Stimulated activated naive CD8-positive, alpha-beta T cell treated with anti-CD3 and anti-CD28 coated beads, Interleukin-15, Interleukin-2, amounts not matched to agents 100 ng/mL and 50 ng/mL, for 24 hours (primary cell): ENCODE measurements at regions not wholly inside any gene's neighbourhood (a gene's known extent, or its start where the extent isn't known, plus 50 kb on each side); places are given as distances from the start of the nearest gene placed in this dataset.

ENCODE experiments used
- H3K27ac Mint-ChIP-seq: one replicate; pipeline ENCODE4 v1.8.0; 2021; ENCODE audit warnings: mild to moderate bottlenecking, mixed read lengths
- H3K27me3 Mint-ChIP-seq: one replicate; pipeline ENCODE4 v1.8.0; 2021; ENCODE audit warnings: mixed read lengths
- H3K36me3 Mint-ChIP-seq: one replicate; pipeline ENCODE4 v1.8.0; 2021; ENCODE audit warnings: low read depth, mixed read lengths
- H3K4me1 Mint-ChIP-seq: one replicate; pipeline ENCODE4 v1.8.0; 2021; ENCODE audit warnings: low read depth, mixed read lengths
- H3K4me3 Mint-ChIP-seq: one replicate; pipeline ENCODE4 v1.8.0; 2021; ENCODE audit warnings: mild to moderate bottlenecking, mixed read lengths
- H3K9me3 Mint-ChIP-seq: one replicate; pipeline ENCODE4 v1.8.0; 2021; ENCODE audit warnings: mixed read lengths

GRCh38 chr2:5803547-5803946, 111.4 kb downstream of the SOX11 start:
- H3K36me3 Mint-ChIP-seq, result no peaks in the 10 kb centered on the region
- H3K27me3 Mint-ChIP-seq, result no peaks in the 10 kb centered on the region
- H3K4me3 Mint-ChIP-seq, result no peak overlapping the region
- H3K9me3 Mint-ChIP-seq, result peaks cover 8% of the 10 kb centered on the region
- no peaks in the 10 kb centered on the region for H3K4me1 Mint-ChIP-seq
- no peak overlapping the region for H3K27ac Mint-ChIP-seq

GRCh38 chr2:5818961-5819600, 126.9 kb downstream of the SOX11 start:
- no peak overlapping the region for H3K27ac Mint-ChIP-seq
- H3K4me3 Mint-ChIP-seq, result no peak overlapping the region
- H3K4me1 Mint-ChIP-seq, result no peaks in the 10 kb centered on the region
- H3K36me3 Mint-ChIP-seq, result no peaks in the 10 kb centered on the region
- no peaks in the 10 kb centered on the region for H3K27me3 Mint-ChIP-seq
- peaks cover 4% of the 10 kb centered on the region for H3K9me3 Mint-ChIP-seq

GRCh38 chr2:5824126-5824525, 131.9 kb downstream of the SOX11 start:
- H3K27me3 Mint-ChIP-seq, result no peaks in the 10 kb centered on the region
- H3K36me3 Mint-ChIP-seq, result no peaks in the 10 kb centered on the region
- no peaks in the 10 kb centered on the region for H3K4me1 Mint-ChIP-seq
- H3K27ac Mint-ChIP-seq, result no peak overlapping the region
- no peak overlapping the region for H3K4me3 Mint-ChIP-seq
- peaks cover 7% of the 10 kb centered on the region for H3K9me3 Mint-ChIP-seq

- Mint-ChIP-seq H3K27me3 (no peaks in the 10 kb centered on the region), H3K36me3 (no peaks in the 10 kb centered on the region), H3K4me3 (no peak overlapping the region), H3K27ac (no peak overlapping the region), H3K4me1 (no peaks in the 10 kb centered on the region), H3K9me3 (peaks cover 11% of the 10 kb centered on the region)
Measured at GRCh38 chr2:5825686-5826085, 133.5 kb downstream of the SOX11 start.

- H3K4me3 Mint-ChIP-seq, result no peak overlapping the region
- H3K9me3 Mint-ChIP-seq, result peaks cover 11% of the 10 kb centered on the region
- H3K36me3 Mint-ChIP-seq, result no peaks in the 10 kb centered on the region
- no peaks in the 10 kb centered on the region for H3K27me3 Mint-ChIP-seq
- no peak overlapping the region for H3K27ac Mint-ChIP-seq
- H3K4me1 Mint-ChIP-seq, result no peaks in the 10 kb centered on the region
Measured at GRCh38 chr2:5826979-5827655, 134.9 kb downstream of the SOX11 start.

GRCh38 chr2:5834501-5834900, 142.3 kb downstream of the SOX11 start:
- peaks cover 4% of the 10 kb centered on the region for H3K9me3 Mint-ChIP-seq
- H3K4me3 Mint-ChIP-seq, result no peak overlapping the region
- no peak overlapping the region for H3K27ac Mint-ChIP-seq
- no peaks in the 10 kb centered on the region for H3K27me3 Mint-ChIP-seq
- no peaks in the 10 kb centered on the region for H3K4me1 Mint-ChIP-seq
- H3K36me3 Mint-ChIP-seq, result no peaks in the 10 kb centered on the region

GRCh38 chr2:5839550-5839949, 147.4 kb downstream of the SOX11 start:
- no peak overlapping the region for H3K4me3 Mint-ChIP-seq
- H3K9me3 Mint-ChIP-seq, result no peaks in the 10 kb centered on the region
- no peak overlapping the region for H3K27ac Mint-ChIP-seq
- no peaks in the 10 kb centered on the region for H3K4me1 Mint-ChIP-seq
- H3K27me3 Mint-ChIP-seq, result no peaks in the 10 kb centered on the region
- no peaks in the 10 kb centered on the region for H3K36me3 Mint-ChIP-seq

- H3K4me1 Mint-ChIP-seq, result no peaks in the 10 kb centered on the region
- H3K4me3 Mint-ChIP-seq, result no peak overlapping the region
- H3K27ac Mint-ChIP-seq, result no peak overlapping the region
- H3K27me3 Mint-ChIP-seq, result no peaks in the 10 kb centered on the region
- no peaks in the 10 kb centered on the region for H3K9me3 Mint-ChIP-seq
- H3K36me3 Mint-ChIP-seq, result no peaks in the 10 kb centered on the region
Measured at GRCh38 chr2:5841126-5841525, 148.9 kb downstream of the SOX11 start.

- no peaks in the 10 kb centered on the region for H3K9me3 Mint-ChIP-seq
- H3K27ac Mint-ChIP-seq, result no peak overlapping the region
- H3K4me3 Mint-ChIP-seq, result no peak overlapping the region
- no peaks in the 10 kb centered on the region for H3K27me3 Mint-ChIP-seq
- no peaks in the 10 kb centered on the region for H3K36me3 Mint-ChIP-seq
- no peaks in the 10 kb centered on the region for H3K4me1 Mint-ChIP-seq
Measured at GRCh38 chr2:5842326-5842725, 150.1 kb downstream of the SOX11 start.

GRCh38 chr2:5845798-5846330, 153.7 kb downstream of the SOX11 start:
- Mint-ChIP-seq H3K4me1 (no peaks in the 10 kb centered on the region), H3K27me3 (no peaks in the 10 kb centered on the region), H3K27ac (no peak overlapping the region), H3K36me3 (no peaks in the 10 kb centered on the region), H3K4me3 (no peak overlapping the region), H3K9me3 (no peaks in the 10 kb centered on the region)

GRCh38 chr2:5846881-5847280, 154.7 kb downstream of the SOX11 start:
- Mint-ChIP-seq H3K4me3 (no peak overlapping the region), H3K27me3 (no peaks in the 10 kb centered on the region), H3K36me3 (no peaks in the 10 kb centered on the region), H3K27ac (no peak overlapping the region), H3K4me1 (no peaks in the 10 kb centered on the region), H3K9me3 (no peaks in the 10 kb centered on the region)

- no peaks in the 10 kb centered on the region for H3K9me3 Mint-ChIP-seq
- no peak overlapping the region for H3K27ac Mint-ChIP-seq
- H3K27me3 Mint-ChIP-seq, result no peaks in the 10 kb centered on the region
- H3K36me3 Mint-ChIP-seq, result no peaks in the 10 kb centered on the region
- no peaks in the 10 kb centered on the region for H3K4me1 Mint-ChIP-seq
- H3K4me3 Mint-ChIP-seq, result no peak overlapping the region
Measured at GRCh38 chr2:5849562-5849961, 157.4 kb downstream of the SOX11 start.

- Mint-ChIP-seq H3K9me3 (peaks cover 8% of the 10 kb centered on the region), H3K27ac (no peak overlapping the region), H3K4me1 (no peaks in the 10 kb centered on the region), H3K27me3 (no peaks in the 10 kb centered on the region), H3K4me3 (no peak overlapping the region), H3K36me3 (no peaks in the 10 kb centered on the region)
Measured at GRCh38 chr2:5851410-5851809, 159.2 kb downstream of the SOX11 start.

GRCh38 chr2:5854797-5855196, 162.6 kb downstream of the SOX11 start:
- H3K9me3 Mint-ChIP-seq, result peaks cover 15% of the 10 kb centered on the region
- H3K4me3 Mint-ChIP-seq, result no peak overlapping the region
- no peaks in the 10 kb centered on the region for H3K4me1 Mint-ChIP-seq
- no peaks in the 10 kb centered on the region for H3K36me3 Mint-ChIP-seq
- no peak overlapping the region for H3K27ac Mint-ChIP-seq
- H3K27me3 Mint-ChIP-seq, result no peaks in the 10 kb centered on the region

- no peak overlapping the region for H3K4me3 Mint-ChIP-seq
- no peaks in the 10 kb centered on the region for H3K36me3 Mint-ChIP-seq
- no peaks in the 10 kb centered on the region for H3K4me1 Mint-ChIP-seq
- peaks cover 7% of the 10 kb centered on the region for H3K9me3 Mint-ChIP-seq
- H3K27me3 Mint-ChIP-seq, result no peaks in the 10 kb centered on the region
- H3K27ac Mint-ChIP-seq, result no peak overlapping the region
Measured at GRCh38 chr2:5867056-5867455, 174.9 kb downstream of the SOX11 start.

GRCh38 chr2:5868931-5869330, 176.7 kb downstream of the SOX11 start:
- Mint-ChIP-seq H3K36me3 (no peaks in the 10 kb centered on the region), H3K27me3 (peaks cover 5% of the 10 kb centered on the region)

More at GRCh38 chr2:5868931-5869330, 176.7 kb downstream of the SOX11 start:
- H3K27ac Mint-ChIP-seq, result no peak overlapping the region
- H3K4me1 Mint-ChIP-seq, result no peaks in the 10 kb centered on the region
- H3K4me3 Mint-ChIP-seq, result no peak overlapping the region
- H3K9me3 Mint-ChIP-seq, result peaks cover 7% of the 10 kb centered on the region
